ENCODE measurements at regions not wholly inside any gene's neighbourhood (a gene's known extent, or its start where the extent isn't known, plus 50 kb on each side); places are given as distances from the start of the nearest gene placed in this dataset.

GRCh38 chr1:94329276-94329675 is 88.9 kb upstream of the ABCD3 start:
- TF ChIP-seq SNAI2 (CRISPR knock-in tag; IDR thresholded peaks at IDR 0.05) (no peak), ISL1 (CRISPR knock-in tag; IDR thresholded peaks at IDR 0.05) (no peak), ZFP3 (CRISPR knock-in tag; IDR thresholded peaks at IDR 0.05) (no peak)

Measured in SK-N-SH treated with all-trans-retinoic acid at 6 μM for 48 hours (cell line).